Right ventricle myocardium inferior (tissue), 1 donor: ENCODE measurements at regions not wholly inside any gene's neighbourhood (a gene's known extent, or its start where the extent isn't known, plus 50 kb on each side); places are given as distances from the start of the nearest gene placed in this dataset.
"Not testable (repeated sequence)": the region's sequence is repeated elsewhere in the genome, so short reads cannot be mapped to it uniquely, and the experiment has no call there.

Source experiments
- ATAC-seq: fragments of 200-7000 bp; cut with Tn5 transposase; one replicate; pipeline ENCODE4 v1.9.1; 2020; ENCODE audit warnings: mild to moderate bottlenecking, moderate library complexity
- DNase-seq: peaks from one replicate; pipeline ENCODE4 v3.0.0; 2021; ENCODE audit errors: missing footprints
- intact Hi-C: fragments of 100-400 bp; cut with DNase I; formaldehyde crosslinking; loops from one replicate; pipeline ENCODE4 v1.11.0; 2022
- donor health status: DM: no; HTN: yes; CAD: no; lungs with severe emphysema.

DNA sequence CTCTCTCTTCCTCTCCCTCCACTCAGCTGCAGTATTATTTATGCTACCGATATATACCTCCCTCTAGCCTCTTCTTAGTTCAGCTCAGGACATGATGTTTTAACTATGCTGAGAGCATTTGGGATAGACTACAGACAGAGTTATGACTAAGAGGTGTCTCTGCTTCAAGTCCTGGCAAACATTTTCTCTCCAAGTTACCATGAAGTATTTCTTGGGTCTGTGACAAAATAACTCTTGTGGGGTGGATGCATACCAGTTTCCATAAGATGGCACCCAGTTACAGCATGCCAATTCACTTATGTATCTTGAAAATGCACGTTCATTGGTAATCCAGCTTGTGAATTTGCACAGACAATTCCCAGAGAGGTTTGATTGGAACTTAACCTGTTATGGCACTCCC is 737.6 kb downstream of the SLC4A3 start:
- ATAC-seq: no peak
- intact Hi-C loops: no loop called here
- no peak for DNase-seq

DNA sequence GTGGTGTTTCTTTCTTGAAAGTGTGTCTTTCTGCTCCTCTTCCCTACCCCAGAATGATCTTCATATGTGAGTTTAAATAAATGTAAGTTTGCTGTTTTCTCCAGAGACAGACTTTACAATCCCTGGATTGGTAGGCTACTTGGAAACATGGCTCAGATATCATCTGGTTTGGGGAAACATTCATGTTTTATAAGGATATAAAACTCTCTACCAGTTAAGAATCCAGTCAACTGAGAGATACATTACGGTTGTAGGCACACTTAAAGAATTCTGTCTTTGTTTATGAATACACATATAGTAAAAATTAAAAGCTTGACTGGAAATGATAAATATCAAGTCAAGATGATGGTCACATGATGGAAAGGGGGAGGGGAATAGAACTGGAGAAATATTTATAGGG is 739.3 kb downstream of the SLC4A3 start:
- intact Hi-C loops: no loop called here

DNA sequence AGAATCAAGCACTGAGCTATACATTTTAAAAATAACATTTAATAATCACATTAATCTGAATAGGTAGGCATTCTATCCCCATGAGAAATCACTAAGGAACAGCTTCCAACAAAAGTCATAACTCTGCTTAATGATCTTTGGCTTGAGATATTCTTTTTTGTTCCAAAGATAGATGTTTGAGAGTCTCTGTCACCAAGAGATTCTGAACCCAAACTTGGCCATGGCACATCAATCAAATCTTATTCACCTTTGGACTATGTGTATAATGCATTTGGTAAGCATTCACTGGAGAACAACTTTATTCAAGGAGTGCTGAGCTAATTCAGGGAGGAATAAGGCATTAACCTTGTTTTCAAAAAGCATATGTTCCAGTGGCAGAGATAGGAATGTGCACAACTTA is 743.3 kb downstream of the SLC4A3 start:
- ATAC-seq (no peak), DNase-seq (no peak)
- intact Hi-C loops: no loop called here

More for the DNA sequence above, 739.3 kb downstream of the SLC4A3 start:
- DNase-seq (no peak), ATAC-seq (no peak)

GRCh38 chr2:220371211-220371610 is 743.8 kb downstream of the SLC4A3 start:
- intact Hi-C loops: no loop called here
- no peak for ATAC-seq

DNA sequence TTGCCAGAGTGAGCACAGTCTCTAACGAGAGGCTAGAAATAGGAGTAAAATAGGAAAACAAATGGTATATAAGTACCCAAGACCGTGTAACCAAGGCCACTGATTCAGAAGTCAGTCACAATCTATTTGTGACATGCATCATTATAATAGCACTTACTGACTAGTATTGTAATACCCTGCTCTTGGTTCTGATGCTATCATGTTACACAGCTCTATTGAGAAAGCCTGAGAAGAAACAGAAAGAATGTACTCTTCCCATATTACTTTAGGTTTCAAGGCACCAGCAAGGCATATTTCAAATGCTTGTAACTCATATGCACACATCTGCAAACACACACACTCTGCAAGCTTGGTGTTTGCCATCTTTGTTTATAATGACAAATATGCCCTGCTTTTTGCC is 746.4 kb downstream of the SLC4A3 start:
- intact Hi-C loops: no loop called here
- no peak for ATAC-seq
- DNase-seq: no peak

More at GRCh38 chr2:220371211-220371610, 743.8 kb downstream of the SLC4A3 start:
- no peak for DNase-seq

DNA sequence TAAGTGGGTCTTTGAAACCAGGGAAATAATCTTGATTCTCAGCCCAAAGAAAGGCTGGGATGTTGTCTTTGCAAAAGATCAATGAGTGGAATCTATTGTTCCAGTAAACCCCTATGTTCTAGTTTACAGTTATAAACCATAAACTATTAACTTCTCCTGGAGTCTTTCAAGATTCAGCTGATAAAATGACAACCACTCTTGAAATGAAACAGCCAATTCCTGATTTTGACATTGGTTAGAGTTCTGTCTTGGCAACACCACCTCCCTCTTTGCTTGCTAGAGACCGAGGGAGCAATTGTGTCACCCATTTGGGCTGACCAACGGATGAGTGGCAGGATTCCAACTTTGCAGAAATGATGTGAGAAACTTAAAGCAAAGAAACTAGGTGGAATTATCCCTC is 746.9 kb downstream of the SLC4A3 start:
- intact Hi-C loops: no loop called here
- ATAC-seq: no peak

DNA sequence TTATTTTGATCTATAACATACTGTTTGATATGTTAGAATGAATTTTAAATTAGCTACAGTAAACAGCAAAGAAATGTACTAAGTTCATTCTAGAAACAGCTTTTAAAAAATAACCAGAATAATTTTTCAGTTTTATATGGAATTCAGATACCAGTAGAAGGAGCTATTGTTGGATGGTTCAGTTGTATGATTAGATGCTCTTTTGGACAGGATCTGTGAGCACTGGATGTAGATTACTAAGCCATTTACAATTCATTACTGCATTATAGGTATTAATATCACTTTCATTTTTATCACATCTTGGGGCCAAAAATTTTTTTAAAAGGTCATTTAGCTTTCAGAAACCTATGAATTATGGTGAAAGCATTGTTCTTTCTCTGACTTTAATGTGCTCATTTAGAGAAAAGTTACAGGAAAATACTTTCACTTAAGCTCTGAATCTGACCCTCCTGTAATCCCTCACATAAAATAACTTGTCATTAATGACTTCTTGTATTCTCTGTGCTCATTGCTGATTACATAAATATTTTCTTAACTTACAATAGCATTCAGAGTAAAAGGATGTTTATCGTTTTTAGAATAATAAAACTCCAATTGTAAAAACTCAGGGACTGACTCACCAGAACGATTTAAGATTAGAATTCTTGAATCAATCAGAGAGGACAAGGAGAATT is 750.2 kb downstream of the SLC4A3 start:
- no peak for DNase-seq
- intact Hi-C loops: no loop called here
- no peak for ATAC-seq

More for the DNA sequence above, 746.9 kb downstream of the SLC4A3 start:
- no peak for DNase-seq

DNA sequence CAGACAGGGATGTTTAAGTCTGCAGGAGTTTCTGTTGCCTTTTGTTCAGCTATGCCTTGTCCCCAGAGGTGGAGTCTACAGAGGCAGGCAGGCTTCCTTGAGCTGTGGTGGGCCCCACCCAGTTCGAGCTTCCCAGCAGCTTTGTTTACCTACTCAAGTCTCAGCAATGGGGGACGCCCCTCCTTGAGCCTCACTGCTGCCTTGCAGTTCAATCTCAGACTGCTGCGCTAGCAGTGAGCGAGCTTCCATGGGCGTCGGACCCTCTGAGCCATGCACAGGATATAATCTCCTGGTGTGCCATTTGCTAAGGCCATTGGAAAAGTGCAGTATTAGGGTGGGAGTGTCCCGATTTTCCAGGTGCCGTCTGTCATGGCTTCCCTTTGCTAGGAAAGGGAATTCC is 760.3 kb downstream of the SLC4A3 start:
- DNase-seq, intact Hi-C loops, ATAC-seq: not testable (repeated sequence)

DNA sequence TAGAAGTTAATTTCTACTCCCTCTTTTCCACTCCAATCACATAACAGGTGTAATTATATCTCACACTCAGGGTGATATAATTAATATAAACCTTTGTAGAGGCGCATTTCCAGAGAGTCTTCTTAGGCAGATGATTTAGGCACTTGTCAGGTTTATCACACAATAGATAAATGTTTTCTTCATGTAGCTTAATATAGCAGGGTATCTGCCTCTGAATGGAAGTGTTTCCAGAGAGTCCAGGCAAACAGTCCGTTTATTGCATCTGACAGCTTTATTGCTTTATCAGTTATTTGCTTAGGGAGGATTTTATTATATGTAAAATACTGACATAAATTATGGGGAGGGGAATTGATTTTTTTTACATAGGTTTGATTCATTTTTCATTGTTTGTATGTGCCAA is 766.3 kb downstream of the SLC4A3 start:
- intact Hi-C loops: no loop called here
- DNase-seq (no peak), ATAC-seq (no peak)

- no peak for DNase-seq
- ATAC-seq: no peak
- intact Hi-C loops: no loop called here
Measured at GRCh38 chr2:220394433-220394832, 767.0 kb downstream of the SLC4A3 start.

- DNase-seq: no peak
- intact Hi-C loops: no loop called here
- ATAC-seq: no peak
Measured at GRCh38 chr2:220396287-220396686, 768.9 kb downstream of the SLC4A3 start.

- intact Hi-C loops: no loop called here
- no peak for DNase-seq
- no peak for ATAC-seq
Measured at GRCh38 chr2:220410296-220410695, 782.9 kb downstream of the SLC4A3 start.

- ATAC-seq (no peak), DNase-seq (no peak)
- intact Hi-C loops: no loop called here
Measured at GRCh38 chr2:220417503-220417902, 790.1 kb downstream of the SLC4A3 start.

GRCh38 chr2:220419647-220420046 is 792.2 kb downstream of the SLC4A3 start:
- no peak for DNase-seq
- ATAC-seq: no peak
- intact Hi-C loops: no loop called here

DNA sequence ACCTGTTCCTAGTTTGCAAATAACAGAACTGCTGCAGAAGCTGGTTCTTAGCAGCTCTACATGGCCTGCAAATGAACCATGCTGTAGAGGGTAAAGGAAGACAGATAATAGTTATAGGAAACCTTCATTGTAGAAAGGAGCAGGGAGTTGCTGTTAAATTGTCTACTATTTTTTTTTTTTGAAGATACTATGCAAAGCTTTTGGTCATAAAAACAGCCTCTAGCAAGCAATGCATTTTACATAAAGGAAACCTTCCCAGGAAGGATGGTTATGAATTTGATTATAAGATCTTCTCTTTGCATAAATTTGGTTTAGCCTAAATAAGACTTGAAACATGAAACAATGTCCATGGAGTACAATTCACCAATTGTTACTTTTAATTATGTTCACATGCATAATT is 793.4 kb downstream of the SLC4A3 start:
- intact Hi-C loops: no loop called here
- ATAC-seq (no peak), DNase-seq (no peak)

DNA sequence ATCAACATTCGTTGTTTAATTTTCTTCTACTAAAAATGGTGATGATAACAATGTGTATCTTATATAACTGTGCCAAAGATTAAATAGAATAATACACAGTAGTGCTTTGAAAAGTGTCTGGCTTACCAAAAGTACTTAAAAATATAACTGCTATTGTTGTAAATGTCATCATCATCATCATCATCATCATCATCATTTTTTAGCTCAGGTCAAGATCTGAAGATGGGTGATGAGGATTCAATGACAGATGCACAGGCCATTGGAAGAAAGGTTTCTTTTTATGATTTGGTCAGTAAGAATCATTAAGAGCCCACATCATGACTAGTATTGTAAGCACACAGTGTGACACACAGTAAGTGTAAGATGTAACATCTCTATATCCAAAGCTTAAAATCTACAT is 795.2 kb downstream of the SLC4A3 start:
- no peak for DNase-seq
- no peak for ATAC-seq
- intact Hi-C loops: no loop called here

DNA sequence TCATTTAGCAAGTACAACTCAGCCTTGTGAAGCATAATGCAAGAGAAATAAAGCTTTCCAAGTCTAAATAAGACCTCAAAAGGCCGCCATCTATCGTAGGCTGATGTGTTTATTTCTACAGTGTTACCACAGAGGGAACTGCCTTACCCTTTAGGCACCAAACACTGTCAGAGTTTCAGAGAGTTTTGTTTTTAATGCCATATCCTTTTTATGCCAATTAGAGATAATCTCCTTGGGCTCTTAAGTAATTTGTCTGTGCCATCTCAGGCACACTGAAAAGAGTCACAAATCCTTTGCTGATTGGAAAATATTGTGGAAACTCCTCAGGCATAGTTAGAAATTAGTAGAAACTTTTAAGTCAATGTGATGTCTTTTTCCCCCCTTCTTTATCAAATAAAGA is 797.1 kb downstream of the SLC4A3 start:
- DNase-seq: no peak
- ATAC-seq: no peak
- intact Hi-C loops: no loop called here

GRCh38 chr2:220432645-220433044 is 805.2 kb downstream of the SLC4A3 start:
- intact Hi-C loops: no loop called here
- DNase-seq (no peak), ATAC-seq (no peak)

DNA sequence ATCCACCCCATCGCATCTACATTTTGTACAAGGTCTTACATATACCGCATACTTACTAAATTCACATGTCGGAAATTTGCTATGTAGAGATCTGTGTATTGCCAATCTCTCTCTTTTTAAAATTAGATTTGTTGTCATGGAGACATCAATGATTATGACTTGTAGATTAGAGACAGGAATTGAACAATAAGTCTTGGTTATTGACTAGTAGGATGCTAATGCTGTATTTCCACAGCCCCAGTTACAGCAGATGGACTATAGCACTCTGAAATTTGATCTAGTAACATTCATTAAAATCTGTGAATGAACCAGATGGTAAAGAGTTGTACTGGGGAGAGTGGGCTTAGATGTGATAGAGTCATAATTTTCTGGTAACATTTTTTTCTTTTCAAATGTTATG is 805.7 kb downstream of the SLC4A3 start:
- intact Hi-C loops: no loop called here
- no peak for DNase-seq
- ATAC-seq: no peak

GRCh38 chr2:220434385-220434784 is 807.0 kb downstream of the SLC4A3 start:
- intact Hi-C loops: no loop called here
- ATAC-seq: no peak
- no peak for DNase-seq

- DNase-seq (no peak), ATAC-seq (no peak)
- intact Hi-C loops: no loop called here
Measured at GRCh38 chr2:220437938-220438337, 810.5 kb downstream of the SLC4A3 start.
